ENCODE measurements at regions not wholly inside any gene's neighbourhood (a gene's known extent, or its start where the extent isn't known, plus 50 kb on each side); places are given as distances from the start of the nearest gene placed in this dataset.

- no TSS peak for BruUV-seq (replicated peaks)
- no peak for DNase-seq (ENCODE audit: unreplicated experiment)
- intact Hi-C loops (cut with micrococcal nuclease) = no loop called here
- Mint-ChIP-seq H3K36me3 (ENCODE audit: insufficient read depth, unreplicated experiment) (peaks cover 16% of the 10 kb centered on the region), H3K9me3 (ENCODE audit: unreplicated experiment) (peaks cover 8% of the 10 kb centered on the region), H3K27ac (ENCODE audit: low read depth, unreplicated experiment) (no peak overlapping the region), H3K4me1 (ENCODE audit: insufficient read depth, unreplicated experiment) (no peaks in the 10 kb centered on the region), H3K27me3 (ENCODE audit: insufficient read depth, unreplicated experiment) (no peaks in the 10 kb centered on the region), H3K4me3 (ENCODE audit: unreplicated experiment) (no peak overlapping the region)
- ChIA-PET POLR2A (no interaction called here), CTCF (no interaction called here)
- TF ChIP-seq CTCF (IDR thresholded peaks at IDR 0.05; ENCODE audit: unreplicated experiment) = no peak
Measured at GRCh38 chr19:5212101-5212500, 128.5 kb downstream of the PTPRS start.

GRCh38 chr19:5211217-5211822 lies 129.3 kb downstream of the PTPRS start:
- no peak overlapping the region for H3K27ac Mint-ChIP-seq (ENCODE audit: low read depth, unreplicated experiment)
- TF ChIP-seq CTCF (IDR thresholded peaks at IDR 0.05; ENCODE audit: unreplicated experiment) = no peak
- POLR2A ChIA-PET = no interaction called here
- DNase-seq (ENCODE audit: unreplicated experiment) = no peak
- peaks cover 20% of the 10 kb centered on the region for H3K36me3 Mint-ChIP-seq (ENCODE audit: insufficient read depth, unreplicated experiment)
- no TSS peak for BruUV-seq (replicated peaks)
- no peaks in the 10 kb centered on the region for H3K27me3 Mint-ChIP-seq (ENCODE audit: insufficient read depth, unreplicated experiment)
- intact Hi-C loops (cut with micrococcal nuclease) = no loop called here
- CTCF ChIA-PET = no interaction called here
- H3K4me1 Mint-ChIP-seq (ENCODE audit: insufficient read depth, unreplicated experiment) = no peaks in the 10 kb centered on the region
- H3K4me3 Mint-ChIP-seq (ENCODE audit: unreplicated experiment) = no peak overlapping the region
- H3K9me3 Mint-ChIP-seq (ENCODE audit: unreplicated experiment) = peaks cover 8% of the 10 kb centered on the region

- H3K4me1 Mint-ChIP-seq (ENCODE audit: insufficient read depth, unreplicated experiment) = no peaks in the 10 kb centered on the region
- H3K9me3 Mint-ChIP-seq (ENCODE audit: unreplicated experiment) = peaks cover 8% of the 10 kb centered on the region
- peaks cover 20% of the 10 kb centered on the region for H3K36me3 Mint-ChIP-seq (ENCODE audit: insufficient read depth, unreplicated experiment)
- no TSS peak for BruUV-seq (replicated peaks)
- intact Hi-C loops (cut with micrococcal nuclease) = no loop called here
- H3K4me3 Mint-ChIP-seq (ENCODE audit: unreplicated experiment) = no peak overlapping the region
- H3K27ac Mint-ChIP-seq (ENCODE audit: low read depth, unreplicated experiment) = no peak overlapping the region
- POLR2A ChIA-PET = no interaction called here
- TF ChIP-seq CTCF (IDR thresholded peaks at IDR 0.05; ENCODE audit: unreplicated experiment) = no peak
- DNase-seq (ENCODE audit: unreplicated experiment) = no peak
- H3K27me3 Mint-ChIP-seq (ENCODE audit: insufficient read depth, unreplicated experiment) = no peaks in the 10 kb centered on the region
- CTCF ChIA-PET = no interaction called here
Measured at GRCh38 chr19:5210556-5210955, 130.1 kb downstream of the PTPRS start.

- Mint-ChIP-seq H3K4me3 (ENCODE audit: unreplicated experiment) (no peak overlapping the region), H3K36me3 (ENCODE audit: insufficient read depth, unreplicated experiment) (peaks cover 14% of the 10 kb centered on the region), H3K9me3 (ENCODE audit: unreplicated experiment) (peaks cover 2% of the 10 kb centered on the region), H3K4me1 (ENCODE audit: insufficient read depth, unreplicated experiment) (no peaks in the 10 kb centered on the region), H3K27ac (ENCODE audit: low read depth, unreplicated experiment) (no peak overlapping the region), H3K27me3 (ENCODE audit: insufficient read depth, unreplicated experiment) (no peaks in the 10 kb centered on the region)
- intact Hi-C loops (cut with micrococcal nuclease) = no loop called here
- no peak for TF ChIP-seq CTCF (IDR thresholded peaks at IDR 0.05; ENCODE audit: unreplicated experiment)
- CTCF ChIA-PET = interaction anchor here (0.7 kb wide), 1 partner anchor 116 kb away, joined by 4 read pairs; no protein-coding TSS in a partner anchor
- BruUV-seq (replicated peaks) = no TSS peak
- no peak for DNase-seq (ENCODE audit: unreplicated experiment)
- POLR2A ChIA-PET = no interaction called here
Measured at GRCh38 chr19:5207806-5208205, 132.8 kb downstream of the PTPRS start.
